HG02870 (cell line): ENCODE measurements at regions not wholly inside any gene's neighbourhood (a gene's known extent, or its start where the extent isn't known, plus 50 kb on each side); places are given as distances from the start of the nearest gene placed in this dataset.
A peak's percentile ranks its signal among the peaks of the same experiment; 100 is the strongest.

Experiments
- ATAC-seq: cut with Tn5 transposase; IDR thresholded peaks from one replicate; pipeline ENCODE4 v1.9.1; 2021; ENCODE audit warnings: mild to moderate bottlenecking, moderate library complexity; ENCODE audit not compliant: unreplicated experiment

DNA sequence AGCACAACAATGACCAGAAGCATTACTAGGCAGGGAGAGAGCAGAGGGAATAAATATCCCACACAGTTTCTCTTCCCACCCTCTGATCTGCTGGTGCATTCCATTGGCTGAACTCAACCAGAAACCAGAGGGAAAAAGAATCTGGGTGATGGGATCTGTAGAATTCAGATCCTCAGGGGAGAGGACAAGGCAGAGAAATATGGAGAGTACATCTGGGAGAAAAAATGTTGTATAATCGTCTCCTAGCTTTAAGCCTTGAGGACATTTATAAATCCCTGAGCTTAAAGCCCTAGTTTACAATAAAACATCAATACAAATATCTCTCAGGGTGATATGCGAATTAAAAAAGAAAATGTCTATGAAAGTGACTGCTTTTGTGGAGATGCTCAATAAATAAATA lies 368.1 kb upstream of the MAD2L1 start:
- no peak for ATAC-seq

DNA sequence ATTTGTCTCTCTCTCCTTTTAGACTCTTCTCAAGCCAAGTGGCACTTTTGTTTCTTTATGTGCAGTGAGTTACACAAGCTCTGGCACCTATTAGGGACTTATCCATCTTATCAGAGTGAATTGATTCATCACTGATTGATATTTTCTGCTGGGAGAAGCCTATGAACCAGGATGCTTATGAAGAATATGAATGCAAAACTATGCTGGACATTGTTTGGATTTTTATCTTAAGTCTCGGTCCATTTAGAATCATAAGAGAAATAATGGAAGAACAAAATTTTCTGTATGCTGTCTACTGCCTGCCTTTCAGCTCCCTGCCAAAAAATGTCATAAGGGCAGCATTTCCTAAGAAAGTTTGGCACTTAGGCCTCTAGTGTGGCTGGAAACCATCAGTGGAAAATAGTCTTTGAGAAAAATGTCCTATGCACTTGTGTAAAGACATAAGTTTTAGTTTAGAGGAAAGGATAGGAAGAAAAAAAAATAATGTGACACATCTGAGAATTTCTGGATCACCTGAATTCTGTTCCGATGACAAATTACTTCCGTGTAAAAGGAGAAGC lies 365.7 kb upstream of the MAD2L1 start:
- ATAC-seq = no peak

DNA sequence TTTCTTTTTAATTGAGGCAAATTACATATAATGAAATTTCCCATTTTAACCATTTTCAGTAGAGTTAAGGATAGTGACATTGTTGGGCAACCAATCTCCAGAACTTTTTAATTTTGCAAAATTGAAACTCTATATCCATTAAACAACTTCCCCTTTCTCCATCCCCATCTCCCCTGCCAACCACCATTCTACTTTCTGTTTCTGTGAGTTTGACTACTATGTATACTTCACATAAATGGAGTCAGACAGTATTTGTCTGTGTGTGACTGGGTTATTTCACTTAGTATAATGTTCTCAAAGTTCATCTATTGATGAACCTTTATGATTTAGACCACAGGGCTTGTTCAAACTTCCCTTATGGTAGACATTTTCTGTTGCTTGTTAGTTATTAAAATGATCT lies 364.5 kb upstream of the MAD2L1 start:
- ATAC-seq = no peak

- no peak for ATAC-seq
Observed at GRCh38 chr4:120418146-120418545, 351.5 kb upstream of the MAD2L1 start.

DNA sequence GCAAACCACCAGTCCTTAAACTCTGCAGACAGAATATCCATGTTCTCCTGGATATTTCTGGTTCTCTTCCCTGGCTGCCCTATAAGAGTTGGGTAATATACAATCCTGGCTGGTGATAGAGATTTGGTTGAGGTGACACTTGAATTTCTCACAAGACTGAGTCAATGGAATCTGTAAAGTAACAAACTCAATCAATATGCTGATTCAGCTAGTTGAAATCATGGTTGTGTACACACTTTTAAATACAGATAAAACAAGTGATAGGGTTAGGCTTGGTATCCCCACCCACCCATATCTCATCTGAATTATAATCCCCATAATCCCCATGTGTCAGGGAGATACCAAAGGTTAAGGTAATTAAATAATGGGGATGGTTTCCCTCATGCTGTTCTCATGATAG lies 349.2 kb upstream of the MAD2L1 start:
- no peak for ATAC-seq

DNA sequence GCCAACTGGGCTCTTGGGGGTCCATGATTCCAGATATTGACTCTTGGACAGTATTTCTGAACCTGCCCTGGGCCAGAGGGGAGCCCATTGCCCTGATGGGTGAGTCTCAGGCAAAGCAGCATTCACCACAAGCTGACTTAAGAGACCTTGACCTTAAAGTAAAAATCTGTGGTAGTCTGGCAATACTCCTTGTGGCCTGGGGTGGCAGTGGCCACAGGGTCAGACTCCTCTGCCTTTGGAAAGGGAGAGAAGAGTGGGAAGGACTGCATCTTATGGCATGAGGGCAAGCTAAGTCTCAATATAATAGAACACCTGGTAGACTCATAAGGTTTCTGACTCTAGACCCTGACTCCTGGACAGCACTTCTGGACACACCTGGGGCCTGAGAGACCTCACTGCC lies 340.3 kb upstream of the MAD2L1 start:
- no peak for ATAC-seq

GRCh38 chr4:120403296-120403695 lies 336.6 kb upstream of the MAD2L1 start:
- ATAC-seq = no peak

DNA sequence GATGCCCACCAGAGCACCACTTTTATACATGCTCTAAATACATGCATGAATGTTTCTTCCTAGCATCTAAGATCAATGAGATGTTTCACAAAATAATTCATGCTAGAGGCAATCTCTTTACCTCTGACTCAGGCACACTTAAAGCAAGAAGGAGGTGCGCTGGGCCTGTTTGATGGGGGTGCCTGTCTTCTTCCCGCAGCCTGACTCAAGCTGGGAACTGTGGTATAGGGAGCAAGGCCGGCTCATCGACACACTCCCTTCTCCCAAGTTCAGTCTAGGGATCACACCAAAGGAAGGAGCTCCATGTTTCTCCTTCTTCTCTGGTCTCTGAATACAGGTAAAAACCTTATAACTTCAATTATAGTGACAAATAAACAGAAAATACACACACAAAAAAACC lies 333.8 kb upstream of the MAD2L1 start:
- no peak for ATAC-seq

- ATAC-seq = no peak
Observed at GRCh38 chr4:120399826-120400225, 333.2 kb upstream of the MAD2L1 start.

DNA sequence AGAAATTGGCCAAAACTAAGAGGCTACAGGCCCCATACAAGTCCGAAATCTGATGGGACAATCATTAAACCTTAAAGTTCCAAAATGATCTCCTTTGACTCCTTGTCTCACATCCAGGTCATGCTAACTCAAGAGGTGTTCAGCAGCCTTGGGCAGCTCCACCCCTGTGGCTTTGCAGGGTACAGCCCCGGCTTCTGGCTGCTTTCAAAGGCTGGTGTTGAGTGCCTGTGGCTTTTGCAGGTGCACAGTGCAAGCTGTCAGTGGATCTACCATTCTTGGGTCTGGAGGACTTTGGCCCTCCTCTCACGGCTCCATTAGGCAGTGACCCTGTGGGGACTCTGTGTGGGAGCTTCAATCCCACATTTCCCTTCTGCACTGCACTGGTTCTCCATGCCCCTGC lies 329.1 kb upstream of the MAD2L1 start:
- ATAC-seq = no peak

DNA sequence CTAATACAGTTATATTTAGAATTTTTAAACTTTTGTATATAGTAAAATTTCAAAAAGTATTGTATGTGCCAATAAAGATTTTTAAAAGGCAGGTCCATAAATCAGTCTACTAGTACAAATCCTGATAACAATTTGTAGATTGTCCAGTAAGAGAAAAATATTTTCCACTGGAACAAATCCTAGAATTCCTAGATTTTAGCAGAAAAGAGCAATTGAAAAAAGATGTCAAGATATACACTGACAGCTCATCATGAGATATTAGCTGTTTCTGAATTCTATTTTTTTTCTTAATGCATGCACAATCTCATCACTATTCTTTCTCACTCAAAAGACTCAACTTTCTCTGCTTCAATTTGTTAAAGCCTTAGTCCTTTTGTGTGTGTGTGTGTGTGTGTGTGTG lies 289.2 kb upstream of the MAD2L1 start:
- ATAC-seq = no peak

DNA sequence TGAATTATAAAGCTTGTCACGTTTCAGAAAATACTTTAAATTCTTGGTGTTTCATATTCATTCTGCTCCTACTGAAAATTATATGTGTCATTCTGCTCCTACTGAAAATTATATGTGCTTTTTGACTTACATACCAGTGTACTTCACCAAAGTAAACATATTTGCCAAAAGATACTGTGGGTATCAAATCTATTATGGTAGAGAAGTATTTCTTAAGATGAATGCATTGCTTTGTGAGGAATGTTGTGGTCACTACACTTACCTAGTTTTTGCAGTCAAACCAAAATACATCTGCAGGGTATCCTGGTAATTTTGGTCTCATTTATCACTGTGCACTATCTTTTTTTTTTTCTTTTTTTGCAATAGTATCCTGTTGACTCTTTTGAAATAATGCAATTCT lies 287.7 kb upstream of the MAD2L1 start:
- no peak for ATAC-seq

DNA sequence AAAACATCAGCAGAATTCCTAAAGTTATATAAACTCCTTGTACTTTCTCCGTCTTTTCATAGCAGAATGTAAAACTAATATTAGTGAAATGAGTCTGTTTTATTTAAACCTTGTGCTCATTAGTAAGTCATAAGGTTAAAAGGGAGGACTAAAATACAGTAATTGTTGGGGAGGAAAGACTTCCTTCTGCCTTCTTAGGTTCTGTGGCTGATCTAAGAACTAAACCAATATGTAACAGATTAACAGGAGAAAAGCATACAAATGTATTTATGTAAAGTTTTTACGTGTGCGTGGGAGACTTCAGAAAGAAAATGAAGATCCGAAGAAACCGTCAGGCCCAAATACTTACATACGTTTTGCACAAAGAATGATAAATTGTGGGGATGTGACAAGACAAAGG lies 286.6 kb upstream of the MAD2L1 start:
- ATAC-seq = no peak

DNA sequence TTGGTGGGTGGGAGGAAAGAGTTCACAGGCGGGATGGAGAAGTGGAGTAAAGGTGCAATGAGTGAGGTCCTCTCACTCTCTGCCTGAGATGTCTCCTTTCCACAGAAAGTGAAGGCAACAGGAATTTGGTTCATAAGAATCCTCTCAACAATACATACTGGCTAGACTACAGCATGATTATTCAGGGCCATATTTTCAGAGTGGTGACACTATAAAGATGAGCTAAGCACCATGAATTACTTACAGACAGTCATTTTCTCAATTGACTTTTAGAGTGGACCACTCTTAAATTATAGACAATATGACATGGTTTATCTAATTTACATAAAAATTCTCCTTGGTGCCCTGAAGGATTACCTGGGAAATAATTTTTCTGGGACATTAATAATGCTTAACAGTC lies 286.1 kb upstream of the MAD2L1 start:
- no peak for ATAC-seq

GRCh38 chr4:120348948-120349347 lies 282.3 kb upstream of the MAD2L1 start:
- ATAC-seq = no peak

DNA sequence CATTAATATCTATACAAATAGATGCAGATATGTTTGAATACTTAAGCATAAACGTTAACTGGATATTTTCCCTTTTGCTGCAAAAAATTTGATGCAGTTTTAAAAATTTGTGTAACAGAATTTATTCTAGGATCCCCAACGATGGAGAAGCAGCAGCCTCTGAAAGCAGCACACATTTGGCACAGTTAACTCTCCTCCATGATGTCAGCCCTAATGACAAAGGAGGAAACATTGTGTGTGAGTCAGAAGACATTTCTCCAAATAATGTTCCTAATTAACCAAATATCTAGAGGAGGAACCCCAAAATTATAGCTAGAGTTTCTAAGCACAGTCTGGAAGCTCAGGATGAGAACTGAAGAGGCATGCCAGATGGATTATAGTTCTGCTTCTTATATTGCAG lies 281.9 kb upstream of the MAD2L1 start:
- ATAC-seq = no peak

GRCh38 chr4:120331486-120332370 lies 265.1 kb upstream of the MAD2L1 start:
- ATAC-seq = peak; percentile 83

GRCh38 chr4:120329386-120329785 lies 262.7 kb upstream of the MAD2L1 start:
- no peak for ATAC-seq

- no peak for ATAC-seq
Observed at GRCh38 chr4:120327276-120327675, 260.6 kb upstream of the MAD2L1 start.

- no peak for ATAC-seq
Observed at GRCh38 chr4:120319046-120319767, 252.6 kb upstream of the MAD2L1 start.

DNA sequence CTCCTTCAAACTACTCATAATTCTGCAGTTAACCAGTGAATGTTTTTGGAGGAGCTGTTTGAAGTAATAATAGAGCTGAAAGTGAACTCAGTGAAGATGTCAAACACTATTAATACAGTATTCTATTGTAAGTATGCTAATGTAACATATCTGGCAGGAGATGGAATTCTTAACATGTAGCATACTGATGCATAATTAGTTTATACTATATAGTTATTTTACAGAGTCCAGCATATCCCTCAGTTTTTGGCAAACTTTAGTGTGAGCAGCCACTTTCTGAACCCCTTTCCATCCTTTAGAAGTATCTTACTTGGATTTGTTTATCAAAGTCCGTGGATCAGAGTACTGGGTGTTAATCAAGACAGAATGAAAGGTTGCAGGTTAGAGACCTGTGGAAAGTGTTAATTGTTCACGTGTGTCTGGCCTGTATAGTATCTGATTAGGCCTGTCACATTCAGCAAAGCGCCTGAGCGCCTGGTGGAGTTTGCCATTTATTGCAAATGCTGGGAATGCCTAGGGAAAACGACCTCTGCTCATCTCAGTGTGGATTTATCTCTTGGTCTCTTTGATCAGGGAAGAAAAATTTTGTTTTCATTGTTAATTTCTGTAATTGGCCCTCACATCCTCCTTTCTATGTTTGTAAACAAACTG lies 251.7 kb upstream of the MAD2L1 start:
- no peak for ATAC-seq

GRCh38 chr4:120317713-120318112 lies 251.1 kb upstream of the MAD2L1 start:
- ATAC-seq = no peak
